Heart left ventricle (tissue), 16 donors: ENCODE measurements at regions not wholly inside any gene's neighbourhood (a gene's known extent, or its start where the extent isn't known, plus 50 kb on each side); places are given as distances from the start of the nearest gene placed in this dataset.

Experiments
- ATAC-seq, 4 donors: fragments of 200-7000 bp; cut with Tn5 transposase; one replicate each; pipeline ENCODE4 v1.9.1; 2020 to 2022; ENCODE audit warnings: moderate library complexity in 4 of 4, mild to moderate bottlenecking in 3 of 4, moderate number of reproducible peaks in 1 of 4
- DNase-seq, 5 donors: peaks; one replicate each; pipeline ENCODE4 v3.0.0-alpha.2; 2020
- H3K27ac ChIP-seq, 12 donors: fragments of 200-600 bp; sonication (generic) in 4 of 12; one replicate each; pipeline versions ENCODE4 v1.5.0 to v1.8.0; 2016 to 2022; ENCODE audit warnings: mild to moderate bottlenecking in 2 of 12
- H3K27me3 ChIP-seq, 9 donors: fragments of 200-600 bp; sonication (generic) in 2 of 9; one replicate each; pipeline versions ENCODE4 v1.5.1 to v1.8.0; 2016 to 2022; ENCODE audit warnings: mild to moderate bottlenecking in 3 of 9
- H3K36me3 ChIP-seq, 9 donors: fragments of 200-600 bp; sonication (generic) in 2 of 9; one replicate each; pipeline versions ENCODE4 v1.5.0 to v1.8.0; 2018 to 2022; ENCODE audit warnings: mild to moderate bottlenecking in 2 of 9
- H3K4me1 ChIP-seq, 12 donors: fragments of 200-600 bp; sonication (generic) in 4 of 12; one replicate each; pipeline versions ENCODE4 v1.5.0 to v1.8.0; 2016 to 2022; ENCODE audit warnings: mild to moderate bottlenecking in 3 of 12
- H3K4me3 ChIP-seq, 12 donors: fragments of 200-600 bp; sonication (generic) in 4 of 12; one replicate each; pipeline versions ENCODE4 v1.5.0 to v1.8.0; 2017 to 2022; ENCODE audit warnings: mild to moderate bottlenecking in 9 of 12, moderate library complexity in 4 of 12
- H3K9me3 ChIP-seq, 12 donors: fragments of 200-600 bp; sonication (generic) in 4 of 12; one replicate each; pipeline versions ENCODE4 v1.5.0 to v1.8.0; 2016 to 2022; ENCODE audit warnings: mild to moderate bottlenecking in 1 of 12
- CTCF ChIP-seq, 12 donors: fragments of 200-600 bp; sonication (generic) in 4 of 12; IDR thresholded peaks; one replicate each; pipeline versions ENCODE4 v1.5.0 to v1.8.0; 2018 to 2022; ENCODE audit warnings: antibody characterized with exemption in 12 of 12, mild to moderate bottlenecking in 5 of 12
- POLR2A ChIP-seq, 2 donors: fragments of 450-650 bp; IDR thresholded peaks; one replicate each; pipeline ENCODE4 v1.6.1; 2017; ENCODE audit warnings: antibody characterized with exemption in 2 of 2, mild to moderate bottlenecking in 2 of 2, moderate library complexity in 2 of 2
- WGBS, 4 donors: extraction: QIAGEN DNeasy Blood & Tissue Kit in 2 of 4; methylation state at CpG; one replicate each; pipeline versions ENCODE4 v1.1.5 to v1.1.7; 2013 to 2018; 5-methylcytosine and 5-hydroxymethylcytosine counted together
- intact Hi-C, 10 donors: fragments of 100-400 bp; cut with DNase I; formaldehyde crosslinking; loops; one replicate each; pipeline versions ENCODE4 v1.11.1 to v1.14.2; 2022
- donor health status: ischemic (EF 13 %, LVEDD 7.1; RV severe dilation, severe dysfunction).
- donor health status: healthy with polysubstance abuse.
- donor health status: DM: no; HTN: yes; CAD: no.
- donor health status: DM: no; HTN: no; CAD: no.
- donor health status: ischemic (EF 25% LVEDD 6.9; RV normal size, moderate dysfunction).
- donor health status: ischemic (EF 25% LVEDD 5.7; RV mildly dilated, moderate dysfunction).
- donor health status: healthy.
- donor health status: DM: yes; HTN: yes; CAD: no.
- donor health status: ischemic (EF 35%, LVEDD 5.7; RV mildly dilated, moderate dysfunction).
- donor health status: nonischemic (EF 11% LVEDD 7.7; RV severe dilation, severe dysfunction).
- donor health status: DM: yes; HTN: yes; CAD: no.
- donor health status: PGD.
- donor health status: ischemic (EF 29% LVEDD 5.4; RV normal size, mild dysfunction).
- donor health status: nonischemic (EF 23%, LVEDD 6.1; RV moderate dilation, normal function).

DNA sequence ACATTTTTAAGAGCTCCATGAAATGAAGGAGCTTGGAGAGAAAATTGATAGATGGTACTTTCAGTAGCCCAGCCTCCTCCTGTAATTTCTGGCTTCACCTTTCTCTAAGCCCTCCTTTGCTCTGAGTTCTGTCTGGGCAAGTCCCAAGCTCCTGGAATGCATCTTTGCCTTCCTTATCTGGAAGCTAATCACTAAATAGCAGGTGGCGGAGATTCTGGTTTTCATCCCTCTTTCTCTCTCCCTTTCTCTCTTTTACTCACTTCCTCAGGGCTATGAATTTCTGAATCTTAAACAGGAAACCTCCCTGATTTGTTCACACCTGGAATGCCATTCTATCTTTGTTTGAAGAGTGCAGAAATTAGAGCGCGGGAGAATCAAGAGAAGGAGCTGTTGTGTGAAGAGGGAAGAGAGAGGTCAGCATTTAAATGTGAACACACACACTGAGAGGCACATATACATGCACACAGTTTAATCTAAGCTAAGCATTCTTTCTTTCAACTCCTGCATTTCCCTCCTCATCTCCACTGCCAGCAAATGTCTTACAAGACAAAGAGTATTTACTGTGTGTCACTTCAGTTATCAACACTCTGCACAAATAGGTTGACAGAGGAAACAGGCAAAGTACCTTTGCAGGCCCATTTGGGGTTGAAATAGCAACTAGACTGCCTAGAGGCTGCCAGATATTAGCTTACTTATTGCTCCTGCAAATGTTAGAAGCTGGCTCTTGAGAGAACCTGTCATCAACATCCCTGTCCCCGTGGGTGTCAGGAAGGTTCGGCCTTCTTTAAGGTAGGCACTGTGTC is 199.4 kb upstream of the CAMK1G start:
- no peak for ATAC-seq
- intact Hi-C loops: no loop called here
- 66 to 74% (median 67%) methylated on average over 5 of the region's 5 CpGs for WGBS, 4 donors

GRCh38 chr1:209384710-209385550 is 198.6 kb upstream of the CAMK1G start:
- no peak overlapping the region for H3K27ac ChIP-seq
- no peaks in the 10 kb centered on the region for H3K9me3 ChIP-seq
- TF ChIP-seq POLR2A (IDR thresholded peaks at IDR 0.05) (no peak), CTCF (IDR thresholded peaks at IDR 0.05) (no peak)
- no peaks in the 10 kb centered on the region for H3K4me1 ChIP-seq
- DNase-seq: no peak
- H3K36me3 ChIP-seq: no peaks in the 10 kb centered on the region
- intact Hi-C loops: no loop called here
- 91 to 97% (median 95%) methylated on average over 2 of the region's 2 CpGs for WGBS, 4 donors
- no peak overlapping the region for H3K4me3 ChIP-seq
- H3K27me3 ChIP-seq: peaks cover 0 to 2% (median 0%) of the 10 kb centered on the region in 9 donors
- ATAC-seq: no peak

More for the DNA sequence above, 199.4 kb upstream of the CAMK1G start:
- H3K27me3 ChIP-seq: peaks cover 0 to 7% (median 0%) of the 10 kb centered on the region in 9 donors
- H3K36me3 ChIP-seq: no peaks in the 10 kb centered on the region
- no peak overlapping the region for H3K27ac ChIP-seq
- no peak overlapping the region for H3K4me3 ChIP-seq
- H3K4me1 ChIP-seq: no peaks in the 10 kb centered on the region
- no peak for TF ChIP-seq CTCF (IDR thresholded peaks at IDR 0.05)
- no peak for TF ChIP-seq POLR2A (IDR thresholded peaks at IDR 0.05)
- no peak for DNase-seq
- no peaks in the 10 kb centered on the region for H3K9me3 ChIP-seq

DNA sequence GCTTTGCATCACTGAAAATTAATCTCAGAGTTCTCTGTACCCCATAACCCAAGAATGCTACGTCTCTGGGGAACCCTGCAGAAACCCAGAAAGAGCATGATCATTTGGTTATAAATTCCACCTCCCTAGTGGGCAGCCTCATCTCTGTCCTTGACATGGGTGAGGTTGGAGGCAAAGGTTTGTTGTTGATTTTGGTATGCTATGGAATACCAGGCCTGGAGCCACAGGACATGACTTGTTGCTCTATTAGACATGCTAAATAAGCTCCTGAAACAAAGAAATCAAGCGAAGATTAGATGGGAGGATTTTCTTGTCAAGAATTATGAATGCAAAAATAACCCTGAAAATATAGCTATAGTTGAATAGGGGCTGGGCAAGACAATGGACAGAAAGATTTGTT is 197.4 kb upstream of the CAMK1G start:
- Histone ChIP-seq H3K27ac (no peak overlapping the region), H3K36me3 (no peaks in the 10 kb centered on the region), H3K27me3 (no peaks in the 10 kb centered on the region), H3K9me3 (no peaks in the 10 kb centered on the region), H3K4me3 (no peak overlapping the region), H3K4me1 (no peaks in the 10 kb centered on the region)
- TF ChIP-seq POLR2A (IDR thresholded peaks at IDR 0.05) (no peak), CTCF (IDR thresholded peaks at IDR 0.05) (no peak)
- intact Hi-C loops: no loop called here
- DNase-seq (no peak), ATAC-seq (no peak)
- 91 to 100% (median 94%) methylated on average over 2 of the region's 2 CpGs for WGBS, 4 donors

DNA sequence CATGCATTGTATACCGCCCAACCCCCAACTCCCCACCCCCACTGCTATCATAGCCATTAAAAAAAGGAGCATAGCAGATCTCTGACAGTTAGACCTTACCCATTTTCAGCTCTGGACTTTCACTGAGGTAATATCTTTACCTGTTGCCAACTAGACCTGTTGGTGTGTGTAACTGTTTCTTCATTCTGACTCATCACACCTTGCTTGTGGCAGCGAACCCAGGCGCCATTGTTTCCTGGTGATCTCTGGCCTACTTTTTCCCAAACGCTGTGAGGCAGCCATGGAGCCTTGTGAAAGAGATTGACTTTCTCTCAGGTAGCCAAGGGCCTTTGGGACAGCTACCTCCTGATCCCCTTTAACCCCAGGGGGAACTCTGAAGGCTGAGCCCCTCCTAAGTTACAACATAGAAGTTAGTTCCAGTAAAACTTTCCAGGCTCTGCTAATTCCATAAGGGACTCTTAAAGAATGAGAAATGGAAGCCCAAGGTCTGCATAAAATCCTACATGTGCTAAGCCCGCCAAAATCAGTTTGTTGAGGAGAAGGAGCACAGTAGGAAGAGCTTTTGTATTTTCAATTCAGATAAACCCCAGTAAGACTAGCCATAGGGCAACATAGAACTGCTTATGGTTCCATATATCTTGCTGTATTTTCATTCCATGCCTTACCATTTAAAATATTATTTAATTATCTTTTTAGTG is 196.1 kb upstream of the CAMK1G start:
- WGBS, 4 donors: 90 to 97% (median 93%) methylated on average over 5 of the region's 5 CpGs
- ATAC-seq: no peak

More for the DNA sequence above, 196.1 kb upstream of the CAMK1G start:
- intact Hi-C loops: no loop called here
- no peaks in the 10 kb centered on the region for H3K9me3 ChIP-seq
- no peaks in the 10 kb centered on the region for H3K36me3 ChIP-seq
- H3K4me1 ChIP-seq: no peaks in the 10 kb centered on the region
- H3K27ac ChIP-seq: no peak overlapping the region
- DNase-seq: no peak
- no peak for TF ChIP-seq CTCF (IDR thresholded peaks at IDR 0.05)
- TF ChIP-seq POLR2A (IDR thresholded peaks at IDR 0.05): no peak
- H3K4me3 ChIP-seq: no peak overlapping the region
- H3K27me3 ChIP-seq: no peaks in the 10 kb centered on the region
